ENCODE measurements at regions not wholly inside any gene's neighbourhood (a gene's known extent, or its start where the extent isn't known, plus 50 kb on each side); places are given as distances from the start of the nearest gene placed in this dataset.

- DNase-seq (ENCODE audit: extremely low read depth in 1 of 2, low read depth in 1 of 2): no peak
These were observed 60.3 kb downstream of the DACT1 start for GRCh38 chr14:58697930-58698642.

- DNase-seq (ENCODE audit: extremely low read depth in 1 of 2, low read depth in 1 of 2): no peak
These were observed 62.0 kb downstream of the DACT1 start for GRCh38 chr14:58699681-58700205.

- DNase-seq (ENCODE audit: extremely low read depth in 1 of 2, low read depth in 1 of 2): no peak
These were observed 63.4 kb downstream of the DACT1 start for GRCh38 chr14:58701156-58701555.

GRCh38 chr14:58701604-58702003 lies 63.8 kb downstream of the DACT1 start:
- no peak for DNase-seq (ENCODE audit: extremely low read depth in 1 of 2, low read depth in 1 of 2)

GRCh38 chr14:58702441-58703160 lies 64.8 kb downstream of the DACT1 start:
- DNase-seq (ENCODE audit: extremely low read depth in 1 of 2, low read depth in 1 of 2): no peak

- DNase-seq (ENCODE audit: extremely low read depth in 1 of 2, low read depth in 1 of 2): no peak
These were observed 65.4 kb downstream of the DACT1 start for GRCh38 chr14:58703161-58703506.

- no peak for DNase-seq (ENCODE audit: extremely low read depth in 1 of 2, low read depth in 1 of 2)
These were observed 67.3 kb downstream of the DACT1 start for GRCh38 chr14:58705066-58705465.

GRCh38 chr14:58707949-58708348 lies 70.2 kb downstream of the DACT1 start:
- no peak for DNase-seq (ENCODE audit: extremely low read depth in 1 of 2, low read depth in 1 of 2)

GRCh38 chr14:58709949-58710348 lies 72.2 kb downstream of the DACT1 start:
- DNase-seq (ENCODE audit: extremely low read depth in 1 of 2, low read depth in 1 of 2): no peak

GRCh38 chr14:58711382-58711781 lies 73.6 kb downstream of the DACT1 start:
- DNase-seq (ENCODE audit: extremely low read depth in 1 of 2, low read depth in 1 of 2): no peak

- no peak for DNase-seq (ENCODE audit: extremely low read depth in 1 of 2, low read depth in 1 of 2)
These were observed 74.6 kb downstream of the DACT1 start for GRCh38 chr14:58712357-58712756.

GRCh38 chr14:58713677-58714076 lies 75.9 kb downstream of the DACT1 start:
- DNase-seq (ENCODE audit: extremely low read depth in 1 of 2, low read depth in 1 of 2): no peak

GRCh38 chr14:58716706-58717105 lies 78.9 kb downstream of the DACT1 start:
- no peak for DNase-seq (ENCODE audit: extremely low read depth in 1 of 2, low read depth in 1 of 2)

GRCh38 chr14:58717211-58717610 lies 79.4 kb downstream of the DACT1 start:
- no peak for DNase-seq (ENCODE audit: extremely low read depth in 1 of 2, low read depth in 1 of 2)

- no peak for DNase-seq (ENCODE audit: extremely low read depth in 1 of 2, low read depth in 1 of 2)
These were observed 80.1 kb downstream of the DACT1 start for GRCh38 chr14:58717813-58718212.

- DNase-seq (ENCODE audit: extremely low read depth in 1 of 2, low read depth in 1 of 2): no peak
These were observed 80.8 kb downstream of the DACT1 start for GRCh38 chr14:58718226-58719205.

- no peak for DNase-seq (ENCODE audit: extremely low read depth in 1 of 2, low read depth in 1 of 2)
These were observed 84.0 kb downstream of the DACT1 start for GRCh38 chr14:58721723-58722122.

- DNase-seq (ENCODE audit: extremely low read depth in 1 of 2, low read depth in 1 of 2): no peak
These were observed 84.7 kb downstream of the DACT1 start for GRCh38 chr14:58722441-58722840.

GRCh38 chr14:58724206-58724605 lies 86.4 kb downstream of the DACT1 start:
- DNase-seq (ENCODE audit: extremely low read depth in 1 of 2, low read depth in 1 of 2): no peak

GRCh38 chr14:58724702-58725101 lies 86.9 kb downstream of the DACT1 start:
- DNase-seq (ENCODE audit: extremely low read depth in 1 of 2, low read depth in 1 of 2): no peak

- no peak for DNase-seq (ENCODE audit: extremely low read depth in 1 of 2, low read depth in 1 of 2)
These were observed 87.5 kb downstream of the DACT1 start for GRCh38 chr14:58725226-58725625.

Data from stimulated activated CD8-positive, alpha-beta memory T cell treated with anti-CD3 and anti-CD28 coated beads, Interleukin-7, amount 100 ng/mL, for 48 hours (primary cell).